ENCODE measurements at regions not wholly inside any gene's neighbourhood (a gene's known extent, or its start where the extent isn't known, plus 50 kb on each side); places are given as distances from the start of the nearest gene placed in this dataset.

- Histone ChIP-seq H3K4me2 (no peak overlapping the region), H3K9me2 (no peaks in the 10 kb centered on the region), H3K9me3 (no peaks in the 10 kb centered on the region), H3K79me2 (ENCODE audit: insufficient read depth) (no peaks in the 10 kb centered on the region), H3K4me3 (ENCODE audit: low read depth in 2 of 2, low read length in 1 of 2) (no peak overlapping the region), H3K27ac (ENCODE audit: low read depth in 2 of 2, low read length in 1 of 2) (no peak overlapping the region), H3K36me3 (replicated peaks in 1 of 2; ENCODE audit: control insufficient read depth in 1 of 2, insufficient read depth in 2 of 2, low read length in 1 of 2) (no peaks in the 10 kb centered on the region), H3K4me1 (ENCODE audit: control insufficient read depth in 1 of 2, insufficient read depth in 2 of 2, low read depth in 1 of 2, low read length in 1 of 2) (no peaks in the 10 kb centered on the region), H3K27me3 (ENCODE audit: insufficient read depth) (no peaks in the 10 kb centered on the region), H4K20me1 (ENCODE audit: insufficient read depth) (no peaks in the 10 kb centered on the region), H2AFZ (ENCODE audit: low read depth) (no peak overlapping the region), H3F3A (replicated peaks; ENCODE audit: insufficient read depth) (no peaks in the 10 kb centered on the region), H3K9ac (no peak overlapping the region)
- TF ChIP-seq TCF12 (IDR thresholded peaks at IDR 0.05) (no peak), MAX (IDR thresholded peaks at IDR 0.05; ENCODE audit: low read depth) (no peak)
- 36% methylated on average over 8 of the region's 8 CpGs for WGBS (ENCODE audit: low lambda C conversion rate)
- no peak for DNase-seq
- POLR2A ChIA-PET: no interaction called here
- CTCF ChIA-PET: no interaction called here
Measured at GRCh38 chr3:137349557-137350348, 392.0 kb downstream of the IL20RB start.

GRCh38 chr3:137360531-137361201 lies 402.9 kb downstream of the IL20RB start:
- WGBS (ENCODE audit: low lambda C conversion rate): 28% methylated on average over 2 of the region's 2 CpGs
- no peak overlapping the region for H3K4me2 ChIP-seq
- H3K9ac ChIP-seq: no peak overlapping the region
- no peaks in the 10 kb centered on the region for H3K36me3 ChIP-seq (replicated peaks in 1 of 2; ENCODE audit: control insufficient read depth in 1 of 2, insufficient read depth in 2 of 2, low read length in 1 of 2)
- H3K4me1 ChIP-seq (ENCODE audit: control insufficient read depth in 1 of 2, insufficient read depth in 2 of 2, low read depth in 1 of 2, low read length in 1 of 2): no peaks in the 10 kb centered on the region
- H3K9me2 ChIP-seq: no peaks in the 10 kb centered on the region
- no peak for TF ChIP-seq FOSL2 (IDR thresholded peaks at IDR 0.05; ENCODE audit: borderline replicate concordance, low read depth)
- TF ChIP-seq RAD21 (IDR thresholded peaks at IDR 0.05; ENCODE audit: low read length): 0 out of 2 replicates have a peak, but pooled peaks have one; percentile 7
- H4K20me1 ChIP-seq (ENCODE audit: insufficient read depth): no peaks in the 10 kb centered on the region
- no peaks in the 10 kb centered on the region for H3K79me2 ChIP-seq (ENCODE audit: insufficient read depth)
- no peaks in the 10 kb centered on the region for H3K27me3 ChIP-seq (ENCODE audit: insufficient read depth)
- ChIA-PET POLR2A (no interaction called here), CTCF (interaction anchor here (1.2 kb wide), 1 partner anchor 586 kb away, joined by 3 read pairs; no protein-coding TSS in a partner anchor)
- no peaks in the 10 kb centered on the region for H3K9me3 ChIP-seq
- no peak overlapping the region for H2AFZ ChIP-seq (ENCODE audit: low read depth)
- no peak overlapping the region for H3K27ac ChIP-seq (ENCODE audit: low read depth in 2 of 2, low read length in 1 of 2)
- no peak overlapping the region for H3K4me3 ChIP-seq (ENCODE audit: low read depth in 2 of 2, low read length in 1 of 2)
- H3F3A ChIP-seq (replicated peaks; ENCODE audit: insufficient read depth): no peaks in the 10 kb centered on the region
- DNase-seq: no peak

GRCh38 chr3:137382005-137382594 lies 382.0 kb upstream of the SOX14 start:
- Histone ChIP-seq H3K27me3 (ENCODE audit: insufficient read depth) (no peaks in the 10 kb centered on the region), H3K9me2 (no peaks in the 10 kb centered on the region), H3K4me3 (ENCODE audit: low read depth in 2 of 2, low read length in 1 of 2) (no peak overlapping the region), H3K9me3 (no peaks in the 10 kb centered on the region), H3K27ac (ENCODE audit: low read depth in 2 of 2, low read length in 1 of 2) (no peak overlapping the region), H2AFZ (ENCODE audit: low read depth) (no peak overlapping the region), H3K4me2 (no peak overlapping the region), H3K36me3 (replicated peaks in 1 of 2; ENCODE audit: control insufficient read depth in 1 of 2, insufficient read depth in 2 of 2, low read length in 1 of 2) (no peaks in the 10 kb centered on the region), H3K4me1 (ENCODE audit: control insufficient read depth in 1 of 2, insufficient read depth in 2 of 2, low read depth in 1 of 2, low read length in 1 of 2) (no peaks in the 10 kb centered on the region), H3F3A (replicated peaks; ENCODE audit: insufficient read depth) (no peaks in the 10 kb centered on the region), H4K20me1 (ENCODE audit: insufficient read depth) (no peaks in the 10 kb centered on the region), H3K79me2 (ENCODE audit: insufficient read depth) (no peaks in the 10 kb centered on the region), H3K9ac (no peak overlapping the region)
- 22% methylated on average over 3 of the region's 3 CpGs for WGBS (ENCODE audit: low lambda C conversion rate)
- ChIA-PET CTCF (no interaction called here), POLR2A (no interaction called here)
- no peak for DNase-seq
- TF ChIP-seq ELF1 (IDR thresholded peaks at IDR 0.05) (no peak), IRF3 (IDR thresholded peaks at IDR 0.05; ENCODE audit: low read depth, low read length) (no peak), NFIC (IDR thresholded peaks at IDR 0.05; ENCODE audit: borderline replicate concordance) (no peak)

All from SK-N-SH (cell line).